Mucosa of descending colon (tissue), 3 donors: ENCODE measurements at regions not wholly inside any gene's neighbourhood (a gene's known extent, or its start where the extent isn't known, plus 50 kb on each side); places are given as distances from the start of the nearest gene placed in this dataset.

Experiments used
- ATAC-seq: fragments of 200-7000 bp; cut with Tn5 transposase; one replicate; pipeline ENCODE4 v1.9.1; 2020; ENCODE audit warnings: mild to moderate bottlenecking, moderate library complexity
- DNase-seq, 3 donors: peaks; one replicate each; pipeline ENCODE4 v3.0.0-alpha.2; 2020
- H3K36me3 ChIP-seq: fragments of 200-600 bp; one replicate; pipeline ENCODE4 v1.8.0; 2021; ENCODE audit warnings: low read depth, mild to moderate bottlenecking
- H3K4me1 ChIP-seq: fragments of 200-600 bp; one replicate; pipeline ENCODE4 v1.8.0; 2021; ENCODE audit warnings: low read depth, mild to moderate bottlenecking
- H3K4me3 ChIP-seq: fragments of 200-600 bp; one replicate; pipeline ENCODE4 v1.8.0; 2021; ENCODE audit warnings: mild to moderate bottlenecking
- H3K9me3 ChIP-seq: fragments of 200-600 bp; one replicate; pipeline ENCODE4 v1.8.0; 2021; ENCODE audit warnings: mild to moderate bottlenecking
- intact Hi-C, 2 donors: fragments of 100-400 bp; cut with DNase I in 1 of 2; cut with micrococcal nuclease in 1 of 2; formaldehyde crosslinking; loops; one replicate each; pipeline versions ENCODE4 v1.11.0 to v1.11.1; 2022; cut with DNase I, micrococcal nuclease
- TF ChIP-seq, protein P1 (sequence below): fragments of 200-600 bp; IDR thresholded peaks from one replicate; pipeline ENCODE4 v1.8.0; 2022; ENCODE audit warnings: antibody characterized with exemption, mild to moderate bottlenecking
- donor health status: DM: no; HTN: no; CAD: no; lungs with moderate emphysema.
- donor health status: DM: no; HTN: no; CAD: no.
- donor health status: DM: no; HTN: yes; CAD: no.

DNA sequence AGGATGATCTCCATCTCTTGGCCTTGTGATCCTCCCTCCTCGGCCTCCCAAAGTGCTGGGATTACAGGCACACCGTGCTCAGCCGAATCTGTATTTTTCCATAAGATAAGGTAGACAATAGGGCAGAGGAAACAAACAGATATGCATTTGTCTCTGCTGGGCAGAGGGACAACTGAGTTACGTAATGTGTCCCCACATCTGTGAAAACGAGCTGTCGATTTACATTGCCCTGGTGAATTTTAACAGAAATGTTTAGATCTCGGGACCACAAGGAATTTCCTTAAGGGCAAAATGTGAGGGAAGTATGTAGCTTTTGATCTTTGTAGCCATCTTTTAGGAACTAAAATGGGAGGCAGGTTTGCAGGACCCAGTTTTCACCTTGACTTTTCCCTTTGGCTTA lies 189.7 kb downstream of the TRIML1 start:
- DNase-seq (no peak), ATAC-seq (no peak)
- Histone ChIP-seq H3K9me3 (no peaks in the 10 kb centered on the region), H3K36me3 (no peaks in the 10 kb centered on the region), H3K4me1 (no peaks in the 10 kb centered on the region), H3K4me3 (no peak overlapping the region)
- TF ChIP-seq, protein P1, sequence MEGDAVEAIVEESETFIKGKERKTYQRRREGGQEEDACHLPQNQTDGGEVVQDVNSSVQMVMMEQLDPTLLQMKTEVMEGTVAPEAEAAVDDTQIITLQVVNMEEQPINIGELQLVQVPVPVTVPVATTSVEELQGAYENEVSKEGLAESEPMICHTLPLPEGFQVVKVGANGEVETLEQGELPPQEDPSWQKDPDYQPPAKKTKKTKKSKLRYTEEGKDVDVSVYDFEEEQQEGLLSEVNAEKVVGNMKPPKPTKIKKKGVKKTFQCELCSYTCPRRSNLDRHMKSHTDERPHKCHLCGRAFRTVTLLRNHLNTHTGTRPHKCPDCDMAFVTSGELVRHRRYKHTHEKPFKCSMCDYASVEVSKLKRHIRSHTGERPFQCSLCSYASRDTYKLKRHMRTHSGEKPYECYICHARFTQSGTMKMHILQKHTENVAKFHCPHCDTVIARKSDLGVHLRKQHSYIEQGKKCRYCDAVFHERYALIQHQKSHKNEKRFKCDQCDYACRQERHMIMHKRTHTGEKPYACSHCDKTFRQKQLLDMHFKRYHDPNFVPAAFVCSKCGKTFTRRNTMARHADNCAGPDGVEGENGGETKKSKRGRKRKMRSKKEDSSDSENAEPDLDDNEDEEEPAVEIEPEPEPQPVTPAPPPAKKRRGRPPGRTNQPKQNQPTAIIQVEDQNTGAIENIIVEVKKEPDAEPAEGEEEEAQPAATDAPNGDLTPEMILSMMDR: no peak
- intact Hi-C loops: no loop called here

DNA sequence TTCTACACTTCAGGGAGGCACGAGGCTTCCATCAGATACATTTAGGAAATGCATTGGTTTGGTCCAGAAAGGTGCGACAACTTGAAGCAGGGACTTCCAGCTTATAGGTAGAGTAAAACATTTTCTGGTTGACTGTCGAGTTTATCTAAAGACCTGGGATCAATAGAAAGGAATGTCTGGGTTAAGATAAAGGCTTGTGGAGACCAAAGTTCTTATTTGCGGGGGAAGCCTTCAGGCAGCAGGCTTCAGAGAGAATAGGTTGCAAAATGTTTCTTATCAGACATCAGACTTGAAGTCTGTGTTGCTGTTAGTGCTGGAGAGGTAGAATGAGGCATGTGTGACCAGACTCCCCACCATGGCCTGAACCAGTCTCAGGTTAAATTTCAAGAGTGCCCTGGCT lies 190.3 kb downstream of the TRIML1 start:
- Histone ChIP-seq H3K36me3 (no peaks in the 10 kb centered on the region), H3K4me1 (no peaks in the 10 kb centered on the region), H3K9me3 (no peaks in the 10 kb centered on the region), H3K4me3 (no peak overlapping the region)
- no peak for DNase-seq
- TF ChIP-seq, protein P1: no peak
- intact Hi-C loops: no loop called here
- no peak for ATAC-seq

DNA sequence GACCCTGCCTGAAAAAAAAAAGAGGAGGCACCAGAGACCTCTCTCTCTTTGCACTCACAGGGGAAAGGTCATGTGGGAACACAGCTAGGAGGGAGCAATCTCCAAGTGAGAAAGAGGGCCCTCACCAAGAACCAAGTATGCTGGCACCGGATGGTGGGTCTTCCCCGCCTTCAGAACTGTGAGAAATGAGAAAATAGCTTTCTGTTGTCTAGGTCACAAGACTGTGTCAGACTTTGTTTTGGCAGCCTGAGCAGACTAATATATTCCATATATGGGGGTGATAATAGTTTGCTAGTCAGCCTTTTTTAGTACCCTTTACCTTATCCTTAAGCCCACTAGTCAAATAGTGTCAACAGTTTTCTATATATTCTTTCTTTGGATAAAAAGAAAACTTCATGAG lies 193.0 kb downstream of the TRIML1 start:
- H3K4me1 ChIP-seq: no peaks in the 10 kb centered on the region
- H3K9me3 ChIP-seq: peaks cover under 1% of the 10 kb centered on the region
- ATAC-seq (no peak), DNase-seq (no peak)
- no peak overlapping the region for H3K4me3 ChIP-seq
- TF ChIP-seq, protein P1: no peak
- no peaks in the 10 kb centered on the region for H3K36me3 ChIP-seq
- intact Hi-C loops: no loop called here

DNA sequence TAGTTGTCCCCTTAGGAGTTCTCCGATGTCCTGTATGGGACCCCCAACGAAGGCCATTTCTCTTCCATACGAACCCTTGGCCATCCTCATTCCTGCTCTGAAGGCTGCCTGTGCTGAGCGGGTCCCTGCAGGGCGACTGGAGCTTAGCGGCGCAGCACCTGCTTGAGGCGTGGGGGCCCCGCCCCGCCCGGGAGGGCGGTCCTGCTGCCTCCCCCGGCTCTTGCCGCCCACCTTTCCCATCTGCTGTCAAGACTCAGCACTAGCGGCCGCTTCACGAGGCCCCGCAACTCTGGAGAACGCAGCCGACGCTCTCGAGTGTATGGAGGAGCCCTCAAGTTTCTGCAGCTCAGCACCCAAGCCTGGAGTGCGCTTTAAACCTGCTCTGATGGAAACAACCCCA lies 197.7 kb downstream of the TRIML1 start:
- no peak overlapping the region for H3K4me3 ChIP-seq
- TF ChIP-seq, protein P1: no peak
- H3K4me1 ChIP-seq: no peaks in the 10 kb centered on the region
- H3K36me3 ChIP-seq: no peaks in the 10 kb centered on the region
- intact Hi-C loops: no loop called here
- DNase-seq (no peak), ATAC-seq (no peak)
- H3K9me3 ChIP-seq: peaks cover 2% of the 10 kb centered on the region

GRCh38 chr4:188341428-188341827 lies 202.2 kb downstream of the TRIML1 start:
- H3K4me3 ChIP-seq: no peak overlapping the region
- TF ChIP-seq, protein P1: no peak
- peaks cover 2% of the 10 kb centered on the region for H3K9me3 ChIP-seq
- intact Hi-C loops: no loop called here
- H3K36me3 ChIP-seq: no peaks in the 10 kb centered on the region
- no peak for DNase-seq
- no peak for ATAC-seq
- H3K4me1 ChIP-seq: no peaks in the 10 kb centered on the region

DNA sequence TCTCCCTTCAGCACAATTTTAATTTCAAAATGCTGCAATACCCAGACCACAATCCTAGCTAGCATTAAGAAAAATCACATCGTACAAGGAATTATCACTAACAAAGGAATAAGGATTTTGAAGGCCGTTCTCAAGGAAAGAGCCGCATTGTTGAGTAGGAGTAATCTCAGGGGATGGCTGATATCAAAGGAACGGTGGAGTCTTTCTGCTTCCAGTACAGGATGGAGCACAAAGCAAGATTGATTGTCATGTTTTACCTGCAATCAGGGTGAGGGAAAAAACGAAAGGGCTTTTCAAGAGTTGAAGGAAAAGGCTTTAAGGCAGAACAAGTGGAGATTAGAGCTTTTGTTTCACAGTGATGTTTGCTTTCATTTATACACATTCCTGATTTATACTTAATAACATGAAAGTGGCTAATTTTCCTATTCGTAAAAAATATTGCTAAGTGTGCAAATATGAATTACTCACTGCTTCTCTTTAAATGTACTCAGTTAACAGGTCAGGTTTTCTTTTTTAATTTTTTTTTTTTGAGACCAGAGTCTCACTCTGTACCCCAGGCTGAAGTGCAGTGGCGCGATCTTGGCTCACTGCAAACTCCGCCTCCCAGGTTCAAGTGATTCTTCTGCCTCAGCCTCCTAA lies 207.0 kb downstream of the TRIML1 start:
- no peak for ATAC-seq
- H3K9me3 ChIP-seq: no peaks in the 10 kb centered on the region
- no peak for DNase-seq
- H3K4me3 ChIP-seq: no peak overlapping the region
- no peaks in the 10 kb centered on the region for H3K4me1 ChIP-seq
- H3K36me3 ChIP-seq: no peaks in the 10 kb centered on the region
- TF ChIP-seq, protein P1: no peak
- intact Hi-C loops: no loop called here
